ENCODE measurements at regions not wholly inside any gene's neighbourhood (a gene's known extent, or its start where the extent isn't known, plus 50 kb on each side); places are given as distances from the start of the nearest gene placed in this dataset.

DNA sequence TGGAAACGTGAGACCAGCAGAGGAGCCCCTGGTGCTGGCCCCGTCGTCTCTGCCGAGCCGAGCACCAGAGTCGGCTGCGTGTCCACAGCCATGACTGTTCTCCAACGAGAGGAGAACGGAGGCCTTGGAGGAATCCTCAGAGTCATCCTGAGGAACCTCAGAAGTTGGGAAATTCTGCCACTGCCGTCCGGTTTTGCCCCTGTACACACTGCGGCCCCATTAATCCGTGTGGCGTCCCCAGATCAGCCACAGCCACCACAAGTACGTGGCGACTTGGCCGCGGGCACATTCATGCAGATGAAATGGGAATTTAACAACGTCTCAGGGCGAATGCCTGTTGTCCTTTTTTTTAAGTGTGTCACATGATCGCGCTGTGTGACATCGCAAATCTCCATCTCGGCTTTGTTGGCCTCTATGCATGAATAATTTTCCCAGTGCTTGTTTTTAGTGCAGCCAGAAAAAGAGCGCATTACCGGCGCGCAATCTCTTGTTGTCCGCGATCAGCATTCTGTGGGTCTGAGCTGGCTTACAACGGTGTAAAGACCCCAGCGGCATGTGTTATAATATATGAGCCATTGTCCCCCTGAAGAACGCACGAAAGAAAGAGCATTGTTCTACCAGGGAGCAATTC is 323.0 kb upstream of the IRX4 start:
- POLR2A ChIA-PET = no interaction called here
- no peaks in the 10 kb centered on the region for H3K27me3 Mint-ChIP-seq (ENCODE audit: insufficient read depth, unreplicated experiment)
- intact Hi-C loops (cut with micrococcal nuclease) = no loop called here

DNA sequence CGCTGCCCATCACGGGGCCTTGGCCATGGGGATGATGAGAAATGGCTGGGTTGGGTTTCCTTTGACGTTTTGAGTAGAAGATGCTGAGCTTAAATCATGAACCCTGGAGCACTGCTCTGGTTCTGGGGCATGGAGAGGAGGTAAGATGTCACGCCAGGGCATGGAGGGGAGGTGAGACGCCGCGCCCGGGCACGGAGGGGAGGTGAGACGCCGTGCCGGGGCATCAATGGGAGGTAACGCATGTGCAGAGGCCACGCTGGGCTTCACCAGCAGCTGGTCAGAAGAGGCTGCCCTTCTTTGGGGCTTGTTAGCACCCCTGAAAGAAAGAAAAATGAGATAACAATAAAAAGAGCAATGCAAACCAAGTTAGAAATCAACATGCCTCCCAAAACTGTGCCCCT is 322.5 kb upstream of the IRX4 start:
- BruUV-seq (replicated peaks) = no TSS peak
- H3K36me3 Mint-ChIP-seq (ENCODE audit: insufficient read depth, unreplicated experiment) = no peaks in the 10 kb centered on the region
- H3K27me3 Mint-ChIP-seq (ENCODE audit: insufficient read depth, unreplicated experiment) = no peaks in the 10 kb centered on the region
- ChIA-PET CTCF (interaction anchor here (0.5 kb wide), 1 partner anchor 720 kb away, joined by 4 read pairs; no protein-coding TSS in a partner anchor), POLR2A (no interaction called here)
- no peak for DNase-seq (ENCODE audit: unreplicated experiment)
- intact Hi-C loops (cut with micrococcal nuclease) = no loop called here
- no peaks in the 10 kb centered on the region for H3K9me3 Mint-ChIP-seq (ENCODE audit: unreplicated experiment)
- H3K27ac Mint-ChIP-seq (ENCODE audit: low read depth, unreplicated experiment) = no peak overlapping the region
- H3K4me3 Mint-ChIP-seq (ENCODE audit: unreplicated experiment) = no peak overlapping the region
- no peaks in the 10 kb centered on the region for H3K4me1 Mint-ChIP-seq (ENCODE audit: insufficient read depth, unreplicated experiment)
- TF ChIP-seq, protein P1, sequence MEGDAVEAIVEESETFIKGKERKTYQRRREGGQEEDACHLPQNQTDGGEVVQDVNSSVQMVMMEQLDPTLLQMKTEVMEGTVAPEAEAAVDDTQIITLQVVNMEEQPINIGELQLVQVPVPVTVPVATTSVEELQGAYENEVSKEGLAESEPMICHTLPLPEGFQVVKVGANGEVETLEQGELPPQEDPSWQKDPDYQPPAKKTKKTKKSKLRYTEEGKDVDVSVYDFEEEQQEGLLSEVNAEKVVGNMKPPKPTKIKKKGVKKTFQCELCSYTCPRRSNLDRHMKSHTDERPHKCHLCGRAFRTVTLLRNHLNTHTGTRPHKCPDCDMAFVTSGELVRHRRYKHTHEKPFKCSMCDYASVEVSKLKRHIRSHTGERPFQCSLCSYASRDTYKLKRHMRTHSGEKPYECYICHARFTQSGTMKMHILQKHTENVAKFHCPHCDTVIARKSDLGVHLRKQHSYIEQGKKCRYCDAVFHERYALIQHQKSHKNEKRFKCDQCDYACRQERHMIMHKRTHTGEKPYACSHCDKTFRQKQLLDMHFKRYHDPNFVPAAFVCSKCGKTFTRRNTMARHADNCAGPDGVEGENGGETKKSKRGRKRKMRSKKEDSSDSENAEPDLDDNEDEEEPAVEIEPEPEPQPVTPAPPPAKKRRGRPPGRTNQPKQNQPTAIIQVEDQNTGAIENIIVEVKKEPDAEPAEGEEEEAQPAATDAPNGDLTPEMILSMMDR (IDR thresholded peaks at IDR 0.05; ENCODE audit: unreplicated experiment) = no peak

More for the DNA sequence above, 323.0 kb upstream of the IRX4 start:
- Mint-ChIP-seq H3K4me3 (ENCODE audit: unreplicated experiment) (no peak overlapping the region), H3K9me3 (ENCODE audit: unreplicated experiment) (no peaks in the 10 kb centered on the region), H3K4me1 (ENCODE audit: insufficient read depth, unreplicated experiment) (no peaks in the 10 kb centered on the region), H3K36me3 (ENCODE audit: insufficient read depth, unreplicated experiment) (no peaks in the 10 kb centered on the region), H3K27ac (ENCODE audit: low read depth, unreplicated experiment) (no peak overlapping the region)
- CTCF ChIA-PET = no interaction called here
- DNase-seq (ENCODE audit: unreplicated experiment) = no peak
- BruUV-seq (replicated peaks) = no TSS peak
- TF ChIP-seq, protein P1 (IDR thresholded peaks at IDR 0.05; ENCODE audit: unreplicated experiment) = no peak

DNA sequence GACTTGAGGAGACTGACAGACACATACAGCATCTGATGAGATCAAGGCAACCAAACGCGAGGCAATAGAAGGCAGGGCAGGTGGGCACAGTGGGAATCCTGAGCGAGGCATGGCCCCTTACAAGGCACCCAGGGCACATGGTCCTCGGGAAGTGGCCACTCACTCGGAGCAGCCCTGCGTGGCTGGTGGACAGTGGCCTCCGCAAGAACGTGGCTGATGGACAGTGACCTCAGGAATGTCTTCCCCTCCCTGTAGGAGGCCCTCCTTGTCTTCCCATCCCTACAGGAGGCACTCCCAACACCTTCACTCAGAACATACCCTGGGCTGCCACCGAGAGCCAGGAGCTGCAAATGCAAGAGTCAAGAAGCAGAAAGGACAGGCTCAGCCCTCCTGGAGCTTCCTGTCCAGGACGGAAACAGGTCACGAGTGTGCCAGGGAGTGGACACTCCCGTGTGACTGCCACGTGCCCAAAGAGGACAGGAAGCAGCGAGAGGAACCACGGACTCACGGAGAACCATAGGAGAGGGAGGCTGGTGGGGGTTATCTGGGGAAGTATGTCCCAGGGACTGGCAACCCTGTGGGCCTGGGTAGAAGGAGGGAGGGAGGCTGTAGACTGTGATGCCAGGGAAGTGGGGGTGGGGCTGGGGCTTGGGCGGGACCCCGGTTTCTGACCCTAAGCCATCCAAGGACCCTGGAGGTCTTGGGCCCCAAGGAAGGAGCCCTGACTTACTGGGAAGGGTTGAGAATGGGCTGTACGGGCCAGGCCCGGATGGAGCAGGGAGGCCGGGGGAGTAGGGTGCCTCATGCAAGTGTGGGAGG is 321.9 kb upstream of the IRX4 start:
- H3K9me3 Mint-ChIP-seq (ENCODE audit: unreplicated experiment) = no peaks in the 10 kb centered on the region
- BruUV-seq (replicated peaks) = no TSS peak
- H3K36me3 Mint-ChIP-seq (ENCODE audit: insufficient read depth, unreplicated experiment) = no peaks in the 10 kb centered on the region
- POLR2A ChIA-PET = no interaction called here
- intact Hi-C loops (cut with micrococcal nuclease) = no loop called here
- no peaks in the 10 kb centered on the region for H3K4me1 Mint-ChIP-seq (ENCODE audit: insufficient read depth, unreplicated experiment)
- CTCF ChIA-PET = interaction anchor here (0.5 kb wide), 1 partner anchor 721 kb away, joined by 4 read pairs; no protein-coding TSS in a partner anchor
- TF ChIP-seq, protein P1 (IDR thresholded peaks at IDR 0.05; ENCODE audit: unreplicated experiment) = no peak
- H3K27ac Mint-ChIP-seq (ENCODE audit: low read depth, unreplicated experiment) = no peak overlapping the region
- no peaks in the 10 kb centered on the region for H3K27me3 Mint-ChIP-seq (ENCODE audit: insufficient read depth, unreplicated experiment)
- no peak for DNase-seq (ENCODE audit: unreplicated experiment)
- H3K4me3 Mint-ChIP-seq (ENCODE audit: unreplicated experiment) = no peak overlapping the region

DNA sequence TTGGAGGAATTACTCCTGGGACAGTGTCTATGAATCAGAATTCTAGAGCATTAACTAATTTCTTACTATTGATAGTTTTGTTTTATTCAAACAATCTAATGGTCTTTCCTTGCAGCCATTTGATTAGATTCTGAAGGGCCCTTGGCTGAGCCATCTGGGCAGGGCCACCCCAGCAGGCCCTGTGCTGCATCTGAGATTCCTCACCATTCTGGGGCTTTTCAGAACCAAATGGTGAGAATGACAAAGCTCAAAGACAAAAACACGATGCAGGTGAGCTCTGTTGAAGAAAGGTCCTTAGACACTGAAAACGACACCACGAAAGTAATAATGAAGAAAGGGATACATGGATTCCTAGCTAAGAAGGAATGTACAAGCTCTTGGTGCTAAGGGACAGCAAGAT is 321.0 kb upstream of the IRX4 start:
- no TSS peak for BruUV-seq (replicated peaks)
- no peaks in the 10 kb centered on the region for H3K9me3 Mint-ChIP-seq (ENCODE audit: unreplicated experiment)
- no peak overlapping the region for H3K4me3 Mint-ChIP-seq (ENCODE audit: unreplicated experiment)
- no peaks in the 10 kb centered on the region for H3K27me3 Mint-ChIP-seq (ENCODE audit: insufficient read depth, unreplicated experiment)
- no peak for DNase-seq (ENCODE audit: unreplicated experiment)
- no peaks in the 10 kb centered on the region for H3K4me1 Mint-ChIP-seq (ENCODE audit: insufficient read depth, unreplicated experiment)
- H3K27ac Mint-ChIP-seq (ENCODE audit: low read depth, unreplicated experiment) = no peak overlapping the region
- no peaks in the 10 kb centered on the region for H3K36me3 Mint-ChIP-seq (ENCODE audit: insufficient read depth, unreplicated experiment)
- POLR2A ChIA-PET = no interaction called here
- intact Hi-C loops (cut with micrococcal nuclease) = no loop called here
- CTCF ChIA-PET = interaction anchor here (0.6 kb wide), 1 partner anchor 1036 kb away, joined by 3 read pairs; no protein-coding TSS in a partner anchor
- TF ChIP-seq, protein P1 (IDR thresholded peaks at IDR 0.05; ENCODE audit: unreplicated experiment) = no peak

Measured in MCF 10A (cell line).